ENCODE measurements at regions not wholly inside any gene's neighbourhood (a gene's known extent, or its start where the extent isn't known, plus 50 kb on each side); places are given as distances from the start of the nearest gene placed in this dataset.
A peak's percentile ranks its signal among the peaks of the same experiment; 100 is the strongest.

DNA sequence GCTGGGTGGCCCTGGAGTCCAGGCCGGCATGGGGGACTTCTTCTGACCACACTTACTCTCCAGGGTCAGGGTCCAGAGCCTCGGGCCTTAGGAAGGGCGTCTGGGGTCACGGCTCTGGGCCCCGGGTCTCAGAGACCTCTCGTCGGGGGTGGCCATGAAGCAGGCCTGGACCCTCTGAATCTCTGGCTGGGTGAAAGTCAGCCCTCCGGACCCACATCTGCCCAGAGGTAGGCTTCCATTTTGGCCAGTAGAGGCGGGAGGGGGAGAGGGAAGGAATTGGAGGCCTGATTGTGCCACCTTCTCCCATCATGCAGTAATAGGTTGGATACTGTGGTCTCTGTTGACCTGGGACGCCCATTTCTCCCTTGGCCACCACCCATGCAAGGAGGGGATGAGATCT, 125.3 kb upstream of the GPC1 start:
- Histone ChIP-seq H3K36me3 (replicated peaks in 1 of 2; ENCODE audit: control insufficient read depth in 2 of 2, insufficient read depth in 2 of 2, low read length in 2 of 2) (peaks cover 0 to 5% of the 10 kb centered on the region in 2 donors), H3K23ac (ENCODE audit: low read depth, low read length, poor library complexity) (no peak overlapping the region), H2BK120ac (ENCODE audit: low read depth, low read length) (no peak overlapping the region), H3K79me1 (ENCODE audit: low read depth, low read length) (peaks cover 1% of the 10 kb centered on the region), H3K27me3 (ENCODE audit: control insufficient read depth in 3 of 3, insufficient read depth in 3 of 3, low read depth in 1 of 3, low read length in 3 of 3) (no peaks in the 10 kb centered on the region), H3K9ac (ENCODE audit: low read depth, low read length, poor library complexity) (no peak overlapping the region), H2BK5ac (ENCODE audit: low read length) (no peak overlapping the region), H3K27ac (replicated peaks; ENCODE audit: low read length) (no peak overlapping the region), H3K4me1 (ENCODE audit: control insufficient read depth in 2 of 2, insufficient read depth in 1 of 2, low read depth in 1 of 2, low read length in 2 of 2) (peaks cover 4 to 5% of the 10 kb centered on the region in 2 donors), H2BK15ac (ENCODE audit: low read length) (peak overlapping the region; percentile 9), H4K91ac (ENCODE audit: low read depth, low read length, poor library complexity) (no peak overlapping the region), H3K4ac (ENCODE audit: low read length) (no peak overlapping the region), H3K9me3 (replicated peaks in 1 of 2; ENCODE audit: control insufficient read depth in 2 of 2, insufficient read depth in 1 of 2, low read depth in 1 of 2, low read length in 2 of 2) (peaks cover 0 to 5% of the 10 kb centered on the region in 2 donors), H4K8ac (ENCODE audit: low read depth, low read length) (no peak overlapping the region), H2BK12ac (ENCODE audit: low read length) (no peak overlapping the region), H3K4me3 (ENCODE audit: low read length in 2 of 2) (no peak overlapping the region), H2AK5ac (ENCODE audit: low read depth, low read length) (no peak overlapping the region), H3K18ac (ENCODE audit: low read length) (peak overlapping the region; percentile 58), H3K14ac (ENCODE audit: low read length) (no peak overlapping the region), H2AFZ (ENCODE audit: low read length) (no peak overlapping the region), H3K4me2 (ENCODE audit: insufficient read depth, low read length, poor library complexity, severe bottlenecking) (no peak overlapping the region)
- WGBS, 2 donors (ENCODE audit: extremely low coverage in 2 of 2, insufficient read length in 2 of 2, insufficient replicate concordance in 1 of 2) = no CpG with 5 or more reads among the region's 10 CpGs
- DNase-seq (ENCODE audit: low spot score) = no peak

DNA sequence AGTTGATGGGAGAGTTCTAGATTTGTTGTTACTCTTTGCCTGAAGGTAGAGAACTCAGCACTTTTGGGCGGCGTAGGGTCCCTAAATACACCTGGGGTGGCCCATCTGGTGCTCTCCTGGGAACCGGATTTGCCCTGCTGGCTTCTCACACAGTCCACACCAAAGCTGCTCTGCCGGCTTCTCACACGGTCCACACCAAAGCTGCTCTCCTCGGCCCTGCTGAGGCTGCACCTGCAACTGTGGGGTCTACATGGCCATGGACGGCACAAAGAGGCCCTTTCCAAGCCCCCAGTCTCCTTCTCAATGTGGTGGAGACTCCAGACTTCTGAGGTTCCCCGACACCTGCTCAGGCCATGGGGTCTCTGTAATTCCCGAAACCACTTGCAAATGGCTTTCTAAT, 124.8 kb upstream of the GPC1 start:
- H3K36me3 ChIP-seq (replicated peaks in 1 of 2; ENCODE audit: control insufficient read depth in 2 of 2, insufficient read depth in 2 of 2, low read length in 2 of 2) = peaks cover 0 to 5% of the 10 kb centered on the region in 2 donors
- WGBS, 2 donors (ENCODE audit: extremely low coverage in 2 of 2, insufficient read length in 2 of 2, insufficient replicate concordance in 1 of 2) = no CpG with 5 or more reads among the region's 9 CpGs
- peaks cover under 1 to 3% of the 10 kb centered on the region in 2 donors for H3K4me1 ChIP-seq (ENCODE audit: control insufficient read depth in 2 of 2, insufficient read depth in 1 of 2, low read depth in 1 of 2, low read length in 2 of 2)
- H3K27me3 ChIP-seq (ENCODE audit: control insufficient read depth in 3 of 3, insufficient read depth in 3 of 3, low read depth in 1 of 3, low read length in 3 of 3) = no peaks in the 10 kb centered on the region
- H3K4me2 ChIP-seq (ENCODE audit: insufficient read depth, low read length, poor library complexity, severe bottlenecking) = no peak overlapping the region
- no peak overlapping the region for H2BK15ac ChIP-seq (ENCODE audit: low read length)
- no peak overlapping the region for H3K23ac ChIP-seq (ENCODE audit: low read depth, low read length, poor library complexity)
- H2BK5ac ChIP-seq (ENCODE audit: low read length) = no peak overlapping the region
- peaks cover 0 to 5% of the 10 kb centered on the region in 2 donors for H3K9me3 ChIP-seq (replicated peaks in 1 of 2; ENCODE audit: control insufficient read depth in 2 of 2, insufficient read depth in 1 of 2, low read depth in 1 of 2, low read length in 2 of 2)
- no peak overlapping the region for H3K4ac ChIP-seq (ENCODE audit: low read length)
- peaks cover 1% of the 10 kb centered on the region for H3K79me1 ChIP-seq (ENCODE audit: low read depth, low read length)
- H2BK120ac ChIP-seq (ENCODE audit: low read depth, low read length) = no peak overlapping the region
- no peak overlapping the region for H3K14ac ChIP-seq (ENCODE audit: low read length)
- no peak overlapping the region for H4K91ac ChIP-seq (ENCODE audit: low read depth, low read length, poor library complexity)
- H3K9ac ChIP-seq (ENCODE audit: low read depth, low read length, poor library complexity) = no peak overlapping the region
- H2AFZ ChIP-seq (ENCODE audit: low read length) = no peak overlapping the region
- no peak overlapping the region for H3K27ac ChIP-seq (replicated peaks; ENCODE audit: low read length)
- DNase-seq (ENCODE audit: low spot score) = no peak
- no peak overlapping the region for H3K4me3 ChIP-seq (ENCODE audit: low read length in 2 of 2)
- H2BK12ac ChIP-seq (ENCODE audit: low read length) = no peak overlapping the region
- H2AK5ac ChIP-seq (ENCODE audit: low read depth, low read length) = no peak overlapping the region
- no peak overlapping the region for H3K18ac ChIP-seq (ENCODE audit: low read length)
- no peak overlapping the region for H4K8ac ChIP-seq (ENCODE audit: low read depth, low read length)

DNA sequence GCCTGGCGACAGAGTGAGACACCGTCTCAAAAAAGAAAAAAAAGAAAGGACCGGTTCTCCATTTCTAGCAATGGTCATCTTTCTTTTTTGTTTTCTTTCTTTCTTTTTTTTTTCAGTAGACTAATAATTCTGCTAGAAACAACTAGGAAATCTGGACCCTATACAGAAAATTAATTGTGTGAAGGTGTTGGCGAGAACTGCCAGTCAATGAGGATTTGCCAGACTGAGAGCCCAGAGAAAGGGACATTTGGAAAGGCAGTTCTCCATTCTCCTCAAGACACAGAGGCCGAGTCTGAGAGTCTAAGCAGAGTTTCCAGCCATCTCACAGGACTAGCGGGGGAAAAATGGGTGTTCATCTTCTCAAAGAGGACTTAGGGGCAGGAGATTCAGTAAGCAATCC, 123.6 kb upstream of the GPC1 start:
- Histone ChIP-seq H4K91ac (ENCODE audit: low read depth, low read length, poor library complexity) (no peak overlapping the region), H3K4me3 (ENCODE audit: low read length in 2 of 2) (no peak overlapping the region), H3K4ac (ENCODE audit: low read length) (no peak overlapping the region), H3K36me3 (replicated peaks in 1 of 2; ENCODE audit: control insufficient read depth in 2 of 2, insufficient read depth in 2 of 2, low read length in 2 of 2) (peaks cover 0 to 5% of the 10 kb centered on the region in 2 donors), H3K27ac (replicated peaks; ENCODE audit: low read length) (no peak overlapping the region), H3K23ac (ENCODE audit: low read depth, low read length, poor library complexity) (no peak overlapping the region), H3K14ac (ENCODE audit: low read length) (no peak overlapping the region), H3K9me3 (replicated peaks in 1 of 2; ENCODE audit: control insufficient read depth in 2 of 2, insufficient read depth in 1 of 2, low read depth in 1 of 2, low read length in 2 of 2) (peaks cover 0 to 5% of the 10 kb centered on the region in 2 donors), H3K4me2 (ENCODE audit: insufficient read depth, low read length, poor library complexity, severe bottlenecking) (no peak overlapping the region), H3K9ac (ENCODE audit: low read depth, low read length, poor library complexity) (no peak overlapping the region), H2BK120ac (ENCODE audit: low read depth, low read length) (no peak overlapping the region), H2AK5ac (ENCODE audit: low read depth, low read length) (no peak overlapping the region), H3K79me1 (ENCODE audit: low read depth, low read length) (peaks cover 1% of the 10 kb centered on the region), H4K8ac (ENCODE audit: low read depth, low read length) (no peak overlapping the region), H3K18ac (ENCODE audit: low read length) (no peak overlapping the region), H3K27me3 (ENCODE audit: control insufficient read depth in 3 of 3, insufficient read depth in 3 of 3, low read depth in 1 of 3, low read length in 3 of 3) (no peaks in the 10 kb centered on the region), H3K4me1 (ENCODE audit: control insufficient read depth in 2 of 2, insufficient read depth in 1 of 2, low read depth in 1 of 2, low read length in 2 of 2) (peaks cover 0 to 3% of the 10 kb centered on the region in 2 donors), H2AFZ (ENCODE audit: low read length) (no peak overlapping the region), H2BK5ac (ENCODE audit: low read length) (no peak overlapping the region), H2BK12ac (ENCODE audit: low read length) (no peak overlapping the region), H2BK15ac (ENCODE audit: low read length) (no peak overlapping the region)
- WGBS, 2 donors (ENCODE audit: extremely low coverage in 2 of 2, insufficient read length in 2 of 2, insufficient replicate concordance in 1 of 2) = no CpG with 5 or more reads among the region's 6 CpGs
- DNase-seq (ENCODE audit: low spot score) = no peak

GRCh38 chr2:240319221-240319854, 116.1 kb upstream of the GPC1 start:
- no peak overlapping the region for H3K4me2 ChIP-seq (ENCODE audit: insufficient read depth, low read length, poor library complexity, severe bottlenecking)
- H3K36me3 ChIP-seq (replicated peaks in 1 of 2; ENCODE audit: control insufficient read depth in 2 of 2, insufficient read depth in 2 of 2, low read length in 2 of 2) = no peaks in the 10 kb centered on the region
- WGBS, 2 donors (ENCODE audit: extremely low coverage in 2 of 2, insufficient read length in 2 of 2, insufficient replicate concordance in 1 of 2) = no CpG with 5 or more reads among the region's 11 CpGs
- H3K27me3 ChIP-seq (ENCODE audit: control insufficient read depth in 3 of 3, insufficient read depth in 3 of 3, low read depth in 1 of 3, low read length in 3 of 3) = no peaks in the 10 kb centered on the region
- H2BK12ac ChIP-seq (ENCODE audit: low read length) = peak overlapping the region; percentile 98
- H3K4me3 ChIP-seq (ENCODE audit: low read length in 2 of 2) = no peak overlapping the region
- H4K91ac ChIP-seq (ENCODE audit: low read depth, low read length, poor library complexity) = peak overlapping the region; percentile 77
- H3K79me1 ChIP-seq (ENCODE audit: low read depth, low read length) = no peaks in the 10 kb centered on the region
- no peak overlapping the region for H3K14ac ChIP-seq (ENCODE audit: low read length)
- H3K4me1 ChIP-seq (ENCODE audit: control insufficient read depth in 2 of 2, insufficient read depth in 1 of 2, low read depth in 1 of 2, low read length in 2 of 2) = peaks cover 14 to 18% of the 10 kb centered on the region in 2 donors
- H2AK5ac ChIP-seq (ENCODE audit: low read depth, low read length) = peak overlapping the region; percentile 98
- H2BK15ac ChIP-seq (ENCODE audit: low read length) = peak overlapping the region; percentile 82
- H2AFZ ChIP-seq (ENCODE audit: low read length) = peak overlapping the region; percentile 88
- H3K27ac ChIP-seq (replicated peaks; ENCODE audit: low read length) = no peak overlapping the region
- no peak overlapping the region for H2BK120ac ChIP-seq (ENCODE audit: low read depth, low read length)
- H3K9me3 ChIP-seq (replicated peaks in 1 of 2; ENCODE audit: control insufficient read depth in 2 of 2, insufficient read depth in 1 of 2, low read depth in 1 of 2, low read length in 2 of 2) = peaks cover 0 to 2% of the 10 kb centered on the region in 2 donors
- DNase-seq (ENCODE audit: low spot score) = no peak
- H3K18ac ChIP-seq (ENCODE audit: low read length) = peak overlapping the region; percentile 95
- no peak overlapping the region for H2BK5ac ChIP-seq (ENCODE audit: low read length)
- no peak overlapping the region for H4K8ac ChIP-seq (ENCODE audit: low read depth, low read length)
- no peak overlapping the region for H3K9ac ChIP-seq (ENCODE audit: low read depth, low read length, poor library complexity)
- no peak overlapping the region for H3K23ac ChIP-seq (ENCODE audit: low read depth, low read length, poor library complexity)
- H3K4ac ChIP-seq (ENCODE audit: low read length) = no peak overlapping the region
